ENCODE measurements at regions not wholly inside any gene's neighbourhood (a gene's known extent, or its start where the extent isn't known, plus 50 kb on each side); places are given as distances from the start of the nearest gene placed in this dataset.

DNA sequence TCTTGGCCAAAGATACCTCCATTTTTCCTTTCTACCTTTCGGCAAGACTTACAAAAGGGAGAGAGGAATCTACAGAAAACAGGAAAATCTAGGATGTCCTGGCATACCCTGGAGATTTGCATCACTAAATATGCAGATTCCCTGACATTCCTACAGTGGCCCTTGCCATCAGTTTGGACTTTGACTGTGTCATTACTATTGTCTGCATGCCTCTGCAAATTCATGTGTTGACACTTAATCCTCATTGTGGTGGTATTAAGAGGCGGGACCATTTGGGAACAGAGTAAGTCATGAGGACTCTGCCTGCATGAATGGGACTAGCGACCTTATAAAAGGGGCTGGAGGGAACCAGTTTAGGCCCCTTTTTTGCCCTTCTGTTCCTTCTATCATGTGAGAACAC lies 50.5 kb upstream of the DTNBP1 start:
- no peak for TF ChIP-seq CTCF (IDR thresholded peaks at IDR 0.05)
- TF ChIP-seq, protein P1, sequence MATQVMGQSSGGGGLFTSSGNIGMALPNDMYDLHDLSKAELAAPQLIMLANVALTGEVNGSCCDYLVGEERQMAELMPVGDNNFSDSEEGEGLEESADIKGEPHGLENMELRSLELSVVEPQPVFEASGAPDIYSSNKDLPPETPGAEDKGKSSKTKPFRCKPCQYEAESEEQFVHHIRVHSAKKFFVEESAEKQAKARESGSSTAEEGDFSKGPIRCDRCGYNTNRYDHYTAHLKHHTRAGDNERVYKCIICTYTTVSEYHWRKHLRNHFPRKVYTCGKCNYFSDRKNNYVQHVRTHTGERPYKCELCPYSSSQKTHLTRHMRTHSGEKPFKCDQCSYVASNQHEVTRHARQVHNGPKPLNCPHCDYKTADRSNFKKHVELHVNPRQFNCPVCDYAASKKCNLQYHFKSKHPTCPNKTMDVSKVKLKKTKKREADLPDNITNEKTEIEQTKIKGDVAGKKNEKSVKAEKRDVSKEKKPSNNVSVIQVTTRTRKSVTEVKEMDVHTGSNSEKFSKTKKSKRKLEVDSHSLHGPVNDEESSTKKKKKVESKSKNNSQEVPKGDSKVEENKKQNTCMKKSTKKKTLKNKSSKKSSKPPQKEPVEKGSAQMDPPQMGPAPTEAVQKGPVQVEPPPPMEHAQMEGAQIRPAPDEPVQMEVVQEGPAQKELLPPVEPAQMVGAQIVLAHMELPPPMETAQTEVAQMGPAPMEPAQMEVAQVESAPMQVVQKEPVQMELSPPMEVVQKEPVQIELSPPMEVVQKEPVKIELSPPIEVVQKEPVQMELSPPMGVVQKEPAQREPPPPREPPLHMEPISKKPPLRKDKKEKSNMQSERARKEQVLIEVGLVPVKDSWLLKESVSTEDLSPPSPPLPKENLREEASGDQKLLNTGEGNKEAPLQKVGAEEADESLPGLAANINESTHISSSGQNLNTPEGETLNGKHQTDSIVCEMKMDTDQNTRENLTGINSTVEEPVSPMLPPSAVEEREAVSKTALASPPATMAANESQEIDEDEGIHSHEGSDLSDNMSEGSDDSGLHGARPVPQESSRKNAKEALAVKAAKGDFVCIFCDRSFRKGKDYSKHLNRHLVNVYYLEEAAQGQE (IDR thresholded peaks at IDR 0.05; ENCODE audit: insufficient read depth in 1 of 2, low read depth in 2 of 2, low read length in 1 of 2): no peak
- TF ChIP-seq POLR2AphosphoS5 (IDR thresholded peaks at IDR 0.05; ENCODE audit: low read depth, low read length): no peak

Measured in Panc1 (cell line).